Neural progenitor cell (in vitro differentiated cells): ENCODE measurements at regions not wholly inside any gene's neighbourhood (a gene's known extent, or its start where the extent isn't known, plus 50 kb on each side); places are given as distances from the start of the nearest gene placed in this dataset.

Experiments
- EZH2 ChIP-seq: fragments of 200-600 bp; sonication (generic); IDR thresholded peaks from 2 replicates; pipeline ENCODE4 v1.6.1; 2017; ENCODE audit warnings: antibody characterized with exemption, mild to moderate bottlenecking, moderate library complexity
- TF ChIP-seq, protein P1 (sequence below): fragments of 200-600 bp; sonication (generic); IDR thresholded peaks from 2 replicates; pipeline ENCODE4 v1.5.1; 2017; ENCODE audit warnings: antibody characterized with exemption, mild to moderate bottlenecking

DNA sequence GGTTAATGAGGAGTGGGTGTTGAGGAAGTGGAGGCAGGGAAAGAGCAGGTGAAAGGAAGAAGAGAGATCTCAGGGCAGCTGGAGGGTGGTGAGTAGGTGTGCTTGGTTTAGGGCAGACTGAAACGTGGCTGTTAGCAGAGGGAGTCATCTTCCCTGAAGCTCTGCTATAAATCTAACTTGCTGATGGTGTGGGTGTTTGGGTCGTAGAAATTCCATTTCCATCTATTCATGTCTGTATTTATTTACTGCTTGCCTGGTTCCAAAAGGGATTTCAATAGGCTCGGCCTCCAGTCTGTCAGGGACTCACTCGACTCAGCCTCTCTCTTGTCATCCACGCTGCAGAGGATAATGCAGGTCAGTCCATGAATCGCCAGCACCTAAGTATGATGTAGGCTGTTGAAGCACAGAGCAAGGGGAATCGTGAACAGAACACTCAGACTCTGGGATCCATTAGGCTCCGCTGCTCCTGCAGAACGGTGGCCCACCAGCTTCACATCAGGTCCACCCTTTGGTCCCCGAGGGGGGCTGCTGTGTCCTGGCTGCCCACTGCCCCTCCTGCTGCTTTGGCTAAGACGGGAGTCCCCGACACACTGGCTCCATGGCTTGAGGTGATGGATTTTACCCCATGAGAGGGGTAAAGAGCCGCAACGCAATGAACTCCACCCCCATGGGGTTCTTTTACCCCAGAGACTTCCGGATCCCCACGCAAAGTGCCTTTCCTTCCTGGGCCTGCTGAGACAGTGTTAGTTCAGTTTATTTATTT, 156.2 kb downstream of the RHOU start:
- TF ChIP-seq, protein P1, sequence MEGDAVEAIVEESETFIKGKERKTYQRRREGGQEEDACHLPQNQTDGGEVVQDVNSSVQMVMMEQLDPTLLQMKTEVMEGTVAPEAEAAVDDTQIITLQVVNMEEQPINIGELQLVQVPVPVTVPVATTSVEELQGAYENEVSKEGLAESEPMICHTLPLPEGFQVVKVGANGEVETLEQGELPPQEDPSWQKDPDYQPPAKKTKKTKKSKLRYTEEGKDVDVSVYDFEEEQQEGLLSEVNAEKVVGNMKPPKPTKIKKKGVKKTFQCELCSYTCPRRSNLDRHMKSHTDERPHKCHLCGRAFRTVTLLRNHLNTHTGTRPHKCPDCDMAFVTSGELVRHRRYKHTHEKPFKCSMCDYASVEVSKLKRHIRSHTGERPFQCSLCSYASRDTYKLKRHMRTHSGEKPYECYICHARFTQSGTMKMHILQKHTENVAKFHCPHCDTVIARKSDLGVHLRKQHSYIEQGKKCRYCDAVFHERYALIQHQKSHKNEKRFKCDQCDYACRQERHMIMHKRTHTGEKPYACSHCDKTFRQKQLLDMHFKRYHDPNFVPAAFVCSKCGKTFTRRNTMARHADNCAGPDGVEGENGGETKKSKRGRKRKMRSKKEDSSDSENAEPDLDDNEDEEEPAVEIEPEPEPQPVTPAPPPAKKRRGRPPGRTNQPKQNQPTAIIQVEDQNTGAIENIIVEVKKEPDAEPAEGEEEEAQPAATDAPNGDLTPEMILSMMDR, result no peak
- no peak for TF ChIP-seq EZH2
